Stimulated activated CD4-positive, alpha-beta T cell treated with anti-CD3 and anti-CD28 coated beads, Interleukin-1b, Interleukin-23, amount 100 ng/mL, for 4 hours (primary cell): ENCODE measurements at regions not wholly inside any gene's neighbourhood (a gene's known extent, or its start where the extent isn't known, plus 50 kb on each side); places are given as distances from the start of the nearest gene placed in this dataset.
"Not testable (repeated sequence)": the region's sequence is repeated elsewhere in the genome, so short reads cannot be mapped to it uniquely, and the experiment has no call there.

Experiments used
- DNase-seq, 2 donors: peaks; one replicate each; pipeline ENCODE4 v3.0.0-alpha.2; 2020; ENCODE audit warnings: low read depth in 2 of 2

DNA sequence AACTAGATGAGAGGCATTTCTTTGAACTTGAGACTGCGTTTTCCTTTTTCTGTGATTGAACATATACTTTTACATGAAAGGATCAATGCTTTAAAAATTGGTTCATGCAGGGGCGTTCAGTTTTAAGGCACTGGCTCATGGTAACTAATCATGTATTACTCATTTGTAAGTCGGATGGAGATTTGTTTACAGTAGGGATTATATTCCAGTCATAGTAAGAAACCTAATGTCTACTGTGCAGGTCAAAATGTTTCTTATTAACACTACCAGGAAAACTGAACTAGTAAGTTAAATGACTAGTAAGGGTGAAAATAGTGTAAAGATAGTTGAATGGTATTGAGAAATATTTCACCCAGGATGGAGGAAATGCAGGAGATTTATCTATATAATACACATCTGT, 258.8 kb upstream of the GBE1 start:
- no peak for DNase-seq

DNA sequence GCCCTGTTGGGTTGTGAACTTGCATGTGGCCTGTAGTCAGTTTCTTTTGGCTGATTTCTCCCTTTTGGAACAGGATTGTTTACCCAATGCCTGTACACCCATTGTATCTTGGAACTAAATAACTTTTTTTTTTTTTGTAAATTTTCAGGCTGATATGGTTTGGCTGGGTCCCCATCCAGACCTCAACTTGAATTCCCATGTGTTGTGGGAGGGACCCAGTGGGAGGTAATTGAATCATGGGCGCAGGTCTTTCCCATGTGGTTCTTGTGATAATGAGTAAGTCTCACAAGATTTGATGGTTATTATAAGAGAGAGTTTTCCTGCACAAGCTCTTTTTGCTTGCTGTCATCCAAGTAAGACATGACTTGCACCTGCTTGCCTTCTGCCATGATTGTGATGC, 253.8 kb upstream of the GBE1 start:
- no peak for DNase-seq

DNA sequence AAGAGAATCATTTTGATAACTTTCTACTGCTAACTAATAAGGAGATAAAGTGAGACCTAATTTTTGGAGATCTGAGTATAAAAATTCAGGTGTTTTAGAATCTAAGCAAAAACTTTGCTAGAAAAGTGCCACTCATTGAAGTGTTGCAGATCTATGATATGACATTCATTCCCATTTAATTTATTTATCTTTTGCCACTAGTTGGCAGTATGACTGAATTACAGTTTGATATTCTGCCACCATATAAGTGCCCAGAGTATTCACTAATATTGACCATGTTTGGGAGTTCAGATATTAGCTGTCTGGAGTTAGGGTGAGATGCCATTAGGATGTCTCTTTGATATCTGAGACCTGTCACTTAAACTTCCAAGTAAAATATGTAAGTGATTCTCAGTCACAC, 251.3 kb upstream of the GBE1 start:
- no peak for DNase-seq

DNA sequence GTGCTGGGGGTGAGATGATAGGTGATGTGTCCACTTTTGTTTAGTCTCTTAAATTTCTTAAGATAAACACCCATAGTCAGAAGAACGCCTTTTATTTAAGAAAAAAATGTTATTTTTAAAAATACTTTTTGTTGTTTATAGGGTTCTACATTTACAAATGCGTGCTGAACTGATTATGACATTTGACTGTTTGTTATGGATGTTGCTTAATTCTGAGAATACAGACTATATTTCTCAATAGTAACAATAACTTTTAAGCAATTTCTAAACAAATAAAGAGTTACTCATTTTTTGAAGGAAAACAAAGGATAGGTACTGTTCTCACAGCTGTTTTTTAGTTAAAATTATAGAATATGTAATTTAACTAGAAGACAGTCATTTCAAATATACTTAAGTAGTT, 249.9 kb upstream of the GBE1 start:
- DNase-seq, result no peak

DNA sequence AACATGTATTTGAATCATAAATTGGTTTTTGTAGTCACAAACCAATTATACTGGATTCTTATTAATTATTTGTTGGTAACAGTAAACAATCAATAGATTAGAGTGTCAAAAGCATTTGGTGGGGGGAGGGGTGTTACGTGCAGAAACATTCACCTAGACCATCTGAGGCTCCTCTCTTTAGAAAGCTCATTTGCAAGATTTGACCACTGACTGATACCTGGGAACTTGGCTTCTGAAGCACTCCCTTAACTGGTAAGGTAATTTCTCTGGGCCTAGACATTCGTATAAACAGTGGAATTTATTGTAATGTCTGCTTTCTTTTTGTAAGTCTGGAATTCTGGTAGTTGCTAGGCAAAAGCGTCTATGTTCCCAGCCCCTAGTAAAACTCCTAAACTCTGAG, 243.8 kb upstream of the GBE1 start:
- no peak for DNase-seq

DNA sequence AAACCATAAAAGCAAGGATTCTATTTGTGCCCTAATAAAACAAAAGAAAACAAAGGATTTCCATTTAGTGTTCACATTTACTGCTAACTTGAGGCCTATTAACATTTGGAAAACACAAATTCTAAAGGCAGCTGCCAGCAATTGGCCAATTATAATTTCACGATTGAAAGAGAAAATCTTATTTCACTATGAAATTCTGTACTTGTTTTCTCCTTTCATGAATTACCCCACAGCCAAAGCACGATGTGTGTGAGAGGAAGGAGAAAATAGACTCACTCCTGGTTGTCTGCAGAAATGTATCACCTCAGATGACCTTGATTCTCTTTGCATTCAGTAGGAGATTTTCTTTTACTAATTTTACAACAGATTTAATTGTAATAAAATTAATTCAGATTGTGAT, 242.8 kb upstream of the GBE1 start:
- DNase-seq, result no peak

DNA sequence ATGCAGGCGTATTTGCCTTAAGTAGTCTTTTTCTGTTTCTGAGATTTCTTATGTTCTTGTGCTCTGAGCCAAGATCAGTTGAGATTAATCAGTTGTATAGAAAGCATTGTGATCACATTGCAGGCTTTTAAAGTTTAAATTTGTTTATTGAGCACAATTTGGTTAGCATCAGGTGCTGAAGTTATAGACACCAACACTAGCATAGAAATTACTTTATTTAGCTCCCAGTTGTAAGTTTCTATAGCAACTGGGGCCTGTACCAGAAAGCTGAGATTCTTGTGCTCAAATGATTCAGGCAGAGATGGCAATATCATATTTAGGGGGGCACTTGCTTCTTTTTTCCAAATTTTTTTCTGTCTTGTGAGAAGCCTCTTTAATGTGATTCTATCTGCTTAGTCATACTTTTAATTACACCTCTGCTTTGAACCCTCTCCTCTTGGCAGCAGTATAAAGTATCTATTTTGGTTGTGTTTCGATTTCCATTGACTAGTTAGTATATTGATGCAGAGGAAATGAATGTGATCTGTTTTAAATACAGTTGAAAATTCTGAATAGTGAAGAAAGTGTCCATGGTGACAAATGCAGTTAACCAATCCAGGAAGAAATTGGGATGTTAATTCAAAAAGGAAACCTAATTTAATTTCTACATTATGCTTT, 241.7 kb upstream of the GBE1 start:
- DNase-seq, result no peak

DNA sequence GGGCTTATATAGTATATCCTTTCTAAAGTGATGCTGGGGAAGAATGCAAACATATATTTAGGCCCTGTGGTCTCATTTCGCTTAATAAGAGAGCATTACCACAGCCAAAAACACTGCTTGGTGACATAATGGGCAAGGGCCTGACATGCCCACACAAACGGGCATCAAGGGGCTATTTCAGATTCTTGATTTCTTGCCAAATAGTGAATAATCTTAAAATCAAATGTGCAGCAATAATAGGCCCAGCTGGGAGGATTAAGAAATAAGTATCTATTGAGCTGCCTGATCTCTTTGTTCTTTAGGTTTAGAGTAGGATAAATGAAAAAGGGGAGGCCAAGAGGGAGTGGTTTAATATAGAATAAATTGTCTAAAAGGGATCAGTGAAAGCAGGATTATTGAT, 241.0 kb upstream of the GBE1 start:
- DNase-seq, result no peak

DNA sequence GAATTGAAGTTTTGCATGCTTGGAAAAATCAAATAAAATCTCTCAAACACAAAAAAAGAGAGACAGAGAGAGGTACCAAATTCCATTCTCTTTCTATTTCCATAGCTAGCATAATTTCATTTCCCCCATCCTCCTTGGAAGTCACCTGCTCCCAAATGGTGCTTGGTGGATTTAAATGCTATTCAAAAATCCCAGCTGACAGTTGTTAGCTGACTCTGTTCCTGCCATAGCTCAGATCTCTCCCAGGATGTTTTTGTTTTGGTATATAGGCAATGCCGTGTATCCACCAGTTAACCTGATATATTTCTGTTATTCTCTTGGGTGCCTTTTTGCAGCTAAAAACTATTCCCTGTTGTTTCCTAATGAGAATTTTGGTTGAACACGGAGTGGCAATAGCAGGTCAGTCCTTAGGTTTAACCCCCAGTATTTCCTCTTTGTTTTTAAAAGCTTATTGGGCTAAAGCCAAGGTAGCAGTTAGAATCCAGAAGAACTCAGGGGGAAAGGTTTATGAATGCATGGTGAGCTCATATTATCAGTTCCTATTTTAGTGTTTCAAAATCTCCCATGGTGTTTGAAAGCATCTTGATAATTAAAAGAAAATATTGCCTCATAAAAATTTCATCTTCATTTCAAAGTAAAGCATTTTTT, 240.0 kb upstream of the GBE1 start:
- DNase-seq, result no peak

DNA sequence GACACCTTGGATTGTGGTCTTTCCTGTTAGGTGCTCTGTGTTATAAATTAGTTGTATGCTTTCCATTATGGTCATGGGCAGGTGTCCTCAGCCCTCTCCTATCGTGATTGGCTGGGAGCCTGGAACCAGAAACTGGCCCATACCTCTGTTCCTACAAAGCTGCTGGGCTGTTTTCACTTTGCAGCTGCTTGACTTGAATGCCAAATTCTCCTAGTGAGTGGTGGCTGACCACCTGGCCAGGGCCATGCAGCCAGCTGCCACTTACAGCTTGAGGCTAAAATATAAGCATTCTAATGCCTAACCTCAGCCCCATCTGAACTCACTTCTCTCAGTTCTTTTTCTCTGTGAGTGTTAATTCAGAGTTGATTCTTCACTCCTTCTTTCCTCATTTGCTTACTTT, 239.3 kb upstream of the GBE1 start:
- DNase-seq, result no peak

DNA sequence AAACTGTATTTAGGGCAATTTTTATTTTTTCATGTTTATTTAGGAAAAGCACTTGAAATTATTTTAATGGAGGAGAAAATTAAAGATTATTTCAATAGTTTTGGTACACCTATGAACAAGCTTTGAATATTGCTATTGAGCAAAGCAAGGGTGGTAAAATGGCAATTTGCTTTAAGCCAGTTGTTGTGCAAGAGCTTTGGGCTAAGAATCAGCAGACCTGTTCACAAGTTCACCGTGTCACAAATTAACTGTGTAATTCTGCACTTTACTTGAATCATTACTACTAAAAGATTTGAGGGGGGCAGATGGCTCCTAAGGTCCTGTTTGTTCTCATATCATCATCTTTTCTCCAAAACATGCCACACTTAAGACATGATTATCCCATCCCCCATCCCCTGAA, 238.9 kb upstream of the GBE1 start:
- no peak for DNase-seq

DNA sequence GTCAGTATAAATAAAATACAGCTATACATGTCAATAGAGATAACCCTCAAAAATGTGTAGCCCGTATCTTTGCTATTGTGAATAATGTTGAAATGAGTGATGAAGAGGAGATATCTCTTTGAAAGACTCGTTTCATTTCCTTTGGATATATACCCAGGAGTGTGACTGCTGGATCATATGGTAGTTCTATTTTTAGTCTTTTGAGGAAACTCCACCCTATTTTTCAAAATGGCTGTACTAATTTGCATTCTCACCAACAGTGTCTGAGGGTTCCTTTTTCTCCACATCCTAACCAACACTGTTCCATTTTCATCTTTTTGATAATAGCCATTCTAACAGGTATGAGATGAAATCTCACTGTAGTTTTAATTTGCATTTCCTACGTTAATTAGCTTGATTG, 237.5 kb upstream of the GBE1 start:
- no peak for DNase-seq

DNA sequence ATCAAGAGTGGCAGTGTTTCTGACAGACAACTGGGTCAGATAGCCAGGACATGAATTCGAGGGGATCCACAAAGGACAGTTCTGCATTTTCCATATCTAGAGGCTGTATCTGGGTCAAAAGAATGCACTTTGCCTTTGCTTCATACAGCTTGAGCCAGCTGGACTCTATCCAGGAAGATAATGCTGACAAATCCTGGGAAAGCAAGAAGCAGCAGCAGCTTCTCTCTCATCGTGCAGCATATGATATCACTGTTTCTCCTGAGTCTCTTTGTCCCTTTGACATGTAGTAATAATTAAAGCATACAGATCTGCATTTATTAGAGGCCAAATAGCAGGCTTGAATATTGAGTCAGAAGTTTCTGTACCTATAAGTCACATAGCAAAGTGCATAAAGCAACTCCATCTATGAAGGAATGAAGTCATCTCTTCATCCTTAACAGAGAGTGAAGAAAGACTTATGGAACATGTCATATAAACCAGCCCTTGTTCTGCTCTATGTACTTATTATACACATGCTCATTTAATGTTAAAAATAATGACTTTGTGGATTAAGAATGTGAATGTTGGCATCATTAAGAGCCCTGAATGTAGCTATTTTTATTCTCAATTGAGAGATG, 236.8 kb upstream of the GBE1 start:
- DNase-seq, result no peak

DNA sequence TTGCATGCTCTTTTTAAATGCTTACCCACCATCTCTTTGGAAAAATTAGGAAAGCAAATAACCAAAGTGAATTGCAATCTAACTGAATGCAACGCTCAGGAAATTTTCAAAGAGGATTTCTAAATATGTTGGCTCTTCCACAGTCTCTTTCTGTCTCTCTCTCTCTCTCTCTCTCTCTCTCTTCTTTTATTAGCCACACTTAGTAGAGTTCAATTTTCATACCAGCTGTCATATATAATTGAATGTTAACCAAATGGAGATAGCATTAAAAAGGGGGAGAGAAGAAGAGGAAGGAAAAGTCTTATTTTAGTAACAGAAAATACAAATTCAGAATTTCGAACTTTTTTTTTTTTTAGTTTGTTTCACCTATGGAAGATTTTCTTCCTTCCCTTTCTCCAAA, 235.9 kb upstream of the GBE1 start:
- DNase-seq, result no peak

DNA sequence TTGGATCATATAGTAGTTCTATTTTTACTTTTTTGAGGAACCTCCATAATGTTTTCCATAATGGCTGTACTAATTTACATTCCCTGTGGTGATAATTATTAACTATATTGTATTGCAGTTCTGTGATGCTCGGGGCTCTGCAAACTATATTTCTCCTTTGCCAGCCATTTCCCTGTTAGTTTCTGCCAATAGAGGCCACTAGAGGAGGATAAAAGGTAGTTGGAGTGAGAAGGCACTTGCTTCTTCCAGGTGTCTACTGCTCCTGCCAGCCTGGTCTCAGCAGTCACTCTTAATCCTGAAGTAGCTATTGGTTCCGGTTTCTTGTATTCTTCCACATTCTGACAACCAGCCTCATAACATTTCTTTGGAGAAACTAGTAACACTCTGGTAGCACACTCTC, 233.9 kb upstream of the GBE1 start:
- no peak for DNase-seq

DNA sequence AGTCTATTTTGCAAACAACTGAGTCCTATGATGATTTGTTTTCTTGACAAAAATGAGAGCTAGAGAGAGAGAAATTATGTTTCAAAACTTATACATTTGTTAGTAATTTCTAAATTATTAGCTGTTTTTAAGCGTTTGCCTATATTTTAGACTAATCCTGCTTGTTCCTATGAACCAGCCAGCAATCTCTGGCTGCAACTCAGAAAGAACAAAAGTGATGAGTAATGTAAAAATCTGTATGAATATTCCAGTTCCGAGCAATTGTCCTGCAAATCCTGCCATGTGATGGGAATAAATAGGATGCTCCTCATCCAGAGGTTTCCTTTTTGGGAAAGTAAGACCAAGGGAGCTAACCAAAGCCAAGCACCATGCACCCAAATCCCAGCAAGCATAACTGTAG, 228.3 kb upstream of the GBE1 start:
- DNase-seq, result no peak

DNA sequence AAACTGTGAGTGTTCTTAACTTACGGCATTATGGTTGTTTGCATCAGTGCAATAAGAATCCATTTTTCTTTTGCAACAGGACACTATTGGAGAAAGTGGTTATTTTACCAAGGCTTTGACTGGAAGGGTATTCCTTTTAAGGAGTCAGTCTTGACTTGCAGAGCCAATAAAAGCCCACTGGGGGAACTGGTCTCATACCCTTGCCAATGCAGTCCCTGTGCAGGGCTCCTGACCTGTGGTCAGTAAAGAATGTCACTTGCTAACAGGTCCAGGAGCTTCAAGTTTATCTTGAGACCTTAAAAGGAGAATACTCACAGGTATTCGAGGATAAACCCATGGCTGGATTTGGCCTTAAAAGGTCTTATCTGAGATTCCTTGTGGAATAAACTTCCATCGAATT, 227.8 kb upstream of the GBE1 start:
- DNase-seq, result no peak

DNA sequence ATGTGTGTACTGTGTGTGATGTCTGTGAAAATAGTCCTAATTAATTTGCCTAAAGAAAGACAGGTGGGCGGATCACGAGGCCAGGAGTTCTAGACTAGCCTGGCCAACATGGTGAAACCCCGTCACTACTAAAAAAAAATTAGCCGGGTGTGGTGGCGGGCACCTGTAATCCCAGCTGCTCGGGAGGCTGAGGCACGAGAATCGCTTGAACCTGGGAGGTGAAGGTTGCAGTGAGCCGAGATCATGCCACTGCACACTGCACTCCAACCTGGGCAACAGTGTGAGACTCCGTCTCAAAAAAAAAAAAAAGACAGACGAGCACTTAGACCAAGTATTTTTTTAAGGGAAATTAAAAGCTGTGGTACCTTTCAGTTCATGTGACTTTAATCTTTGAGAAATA, 226.0 kb upstream of the GBE1 start:
- DNase-seq, result not testable (repeated sequence)

DNA sequence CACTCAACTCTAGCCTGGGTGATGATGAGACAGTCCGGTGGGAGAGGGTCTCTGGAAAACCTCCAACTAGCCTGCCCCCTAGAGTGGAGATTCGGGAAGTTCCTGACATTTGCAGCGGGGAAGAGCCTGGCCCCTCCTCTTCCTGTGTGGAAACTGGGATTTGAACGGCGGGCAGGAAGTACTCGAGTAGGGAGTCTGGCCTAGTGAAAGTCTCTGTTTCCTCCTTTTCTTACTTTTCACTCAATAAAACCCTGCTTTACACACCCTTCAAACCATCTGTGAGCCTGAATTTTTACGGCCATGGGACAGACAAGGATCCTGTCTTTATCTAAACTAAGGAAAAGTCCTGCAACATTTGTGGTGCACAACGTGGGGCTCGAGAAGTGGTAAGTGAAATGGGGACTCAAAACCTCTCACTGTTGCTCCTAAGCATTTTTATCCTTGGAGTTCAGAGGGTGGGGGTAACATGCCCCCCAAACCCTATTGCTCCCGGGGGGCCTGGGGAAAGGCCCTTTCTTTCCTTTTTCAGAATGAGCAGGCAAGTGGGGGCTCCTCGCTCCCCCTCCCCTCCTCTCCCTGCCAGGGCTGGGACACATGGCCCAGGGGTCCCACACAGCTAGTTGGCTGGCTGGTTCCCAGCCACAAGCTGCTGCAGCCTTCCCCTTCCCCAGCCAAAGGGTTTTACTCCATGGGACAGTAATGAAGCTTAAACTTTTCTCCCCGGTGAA, 224.7 kb upstream of the GBE1 start:
- no peak for DNase-seq

DNA sequence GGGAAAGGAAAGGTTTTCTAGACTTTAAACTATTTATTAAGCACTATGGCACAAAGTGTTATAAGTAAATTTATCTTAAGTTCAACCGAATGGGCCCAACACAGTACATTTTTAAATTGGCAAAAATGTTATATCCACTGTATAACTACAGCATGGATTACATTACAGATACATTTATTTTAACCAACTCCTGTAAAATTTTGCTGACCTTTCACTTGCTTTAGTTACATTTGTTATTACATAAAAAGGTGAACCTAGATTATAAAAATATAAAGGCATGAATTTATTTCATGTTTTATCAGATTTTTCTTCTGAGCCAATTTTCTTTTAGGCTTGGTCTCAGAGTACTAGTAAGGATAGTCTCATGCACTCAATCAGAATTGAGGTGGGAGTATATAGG, 221.9 kb upstream of the GBE1 start:
- no peak for DNase-seq

DNA sequence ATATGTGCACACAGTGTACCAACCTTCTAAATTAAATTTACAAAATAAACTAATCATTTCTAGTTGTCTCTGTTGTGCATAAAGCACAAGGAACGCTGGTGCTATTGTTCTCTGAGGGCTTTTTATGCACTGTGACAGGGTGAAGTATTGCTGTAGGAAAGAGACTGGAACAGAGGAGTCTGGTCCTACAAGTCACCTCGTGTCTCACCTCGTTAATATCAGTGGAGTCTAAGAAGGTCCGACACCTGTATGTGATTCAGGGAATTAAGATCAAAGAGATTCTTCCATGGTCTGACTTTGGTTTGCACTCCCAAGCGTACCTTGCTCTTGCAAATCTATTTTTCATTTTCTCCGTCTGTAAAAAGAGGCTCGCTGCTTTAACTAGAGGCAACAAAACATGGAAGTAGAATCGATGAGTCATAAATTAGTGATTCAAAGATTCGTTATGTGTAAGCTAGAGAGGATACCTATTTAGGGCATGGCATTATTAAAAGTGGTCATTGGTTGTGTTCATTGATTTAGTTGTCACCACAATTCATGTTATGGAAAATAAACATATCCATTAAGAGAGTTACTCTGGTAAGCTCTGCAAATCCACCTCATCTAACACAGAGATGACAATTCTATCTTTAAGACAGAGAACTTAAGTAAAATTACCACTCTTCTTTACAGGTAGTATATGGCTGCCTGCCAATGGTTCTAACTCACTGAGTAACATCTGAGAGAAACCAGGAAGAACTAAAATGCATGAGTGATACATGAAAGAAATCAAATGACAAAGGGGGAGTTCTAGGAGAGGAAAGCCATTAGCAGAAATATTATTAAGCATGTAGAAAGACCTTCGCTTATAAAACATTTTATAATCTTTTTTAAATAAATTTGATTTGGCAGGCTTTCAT, 219.4 kb upstream of the GBE1 start:
- no peak for DNase-seq

DNA sequence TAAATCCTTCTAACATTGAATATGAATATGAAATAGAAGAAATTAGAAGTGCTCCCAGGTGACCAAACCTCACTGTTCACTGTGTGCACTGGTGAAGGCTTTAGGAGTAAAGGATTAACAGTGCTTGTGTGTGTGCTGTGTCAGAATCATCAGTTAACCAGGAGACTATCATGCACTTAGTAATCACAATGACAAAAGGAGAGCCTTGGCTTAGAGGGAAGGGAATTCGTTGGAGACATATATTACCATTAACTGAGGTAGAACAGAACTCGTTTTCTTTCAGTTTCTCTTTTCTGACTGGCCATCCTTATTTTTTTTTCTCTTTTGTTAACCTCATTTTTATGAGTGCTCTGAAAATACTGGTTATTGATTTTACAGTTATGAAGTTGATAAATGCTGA, 213.3 kb upstream of the GBE1 start:
- no peak for DNase-seq
